IMR-90 (cell line): ENCODE measurements at regions not wholly inside any gene's neighbourhood (a gene's known extent, or its start where the extent isn't known, plus 50 kb on each side); places are given as distances from the start of the nearest gene placed in this dataset.

Experiments used
- ATAC-seq: fragments of 200-7000 bp; cut with Tn5 transposase; 2 replicates; pipeline ENCODE4 v1.9.1; 2020; ENCODE audit warnings: low read depth, mild to moderate bottlenecking, moderate library complexity
- BruUV-seq: library from RNA; stranded (reverse); fragments of 400-500 nt; replicated peaks from 2 replicates; lab custom pipeline; 2021; lab: Mats Ljungman, UMichigan
- CTCF ChIA-PET: fragments of 300-600 bp; formaldehyde crosslinking; extraction: SDS; loops from one replicate; lab custom pipeline; 2021; ENCODE audit warnings: antibody characterized with exemption; lab: Yijun Ruan, JAX
- POLR2A ChIA-PET: fragments of 300-600 bp; sonication (Branson Sonifier 250); formaldehyde crosslinking; loops from one replicate; lab custom pipeline; 2022; ENCODE audit warnings: antibody characterized with exemption; ENCODE audit not compliant: unreplicated experiment; lab: Charles Lee
- DNase-seq: peaks from one replicate; pipeline ENCODE4 v3.0.0; 2013
- H2AFZ ChIP-seq: replicated peaks from 2 replicates; pipeline ENCODE3; 2013; ENCODE audit warnings: low read length, mild to moderate bottlenecking; ENCODE audit not compliant: poor library complexity
- H2AK5ac ChIP-seq: 2 replicates; pipeline ENCODE4 v1.6.1; 2013; ENCODE audit warnings: low read depth, low read length, inconsistent platforms
- H2AK9ac ChIP-seq: replicated peaks from 2 replicates; pipeline ENCODE3; 2013; ENCODE audit warnings: mild to moderate bottlenecking, low read depth, low read length, moderate library complexity; ENCODE audit not compliant: poor library complexity
- H2BK120ac ChIP-seq: 2 replicates; pipeline ENCODE4 v1.6.1; 2013; ENCODE audit warnings: low read depth, low read length, inconsistent platforms
- H2BK15ac ChIP-seq: 3 replicates; pipeline ENCODE4 v1.6.1; 2013; ENCODE audit warnings: low read depth, low read length, inconsistent platforms
- H2BK20ac ChIP-seq: 2 replicates; pipeline ENCODE4 v1.6.1; 2013; ENCODE audit warnings: low read depth, mild to moderate bottlenecking, inconsistent platforms, low read length, moderate library complexity
- H2BK5ac ChIP-seq: 2 replicates; pipeline ENCODE4 v1.6.1; 2013; ENCODE audit warnings: mild to moderate bottlenecking, low read depth, low read length, inconsistent platforms; ENCODE audit not compliant: poor library complexity, severe bottlenecking
- H3K14ac ChIP-seq: replicated peaks from 2 replicates; pipeline ENCODE4 v1.6.1; 2013; ENCODE audit warnings: low read depth, low read length, inconsistent platforms
- H3K18ac ChIP-seq: 2 replicates; pipeline ENCODE4 v1.6.1; 2013; ENCODE audit warnings: low read depth, low read length, control low read depth
- H3K23ac ChIP-seq: 2 replicates; pipeline ENCODE4 v1.6.1; 2013; ENCODE audit warnings: low read depth, low read length, inconsistent platforms
- H3K27ac ChIP-seq: 2 replicates; pipeline ENCODE4 v1.5.1; 2013; ENCODE audit warnings: mild to moderate bottlenecking, control low read depth, low read length; ENCODE audit not compliant: insufficient read depth
- H3K27me3 ChIP-seq: 2 replicates; pipeline ENCODE4 v1.6.1; 2013; ENCODE audit warnings: low read length; ENCODE audit not compliant: control insufficient read depth, insufficient read depth
- H3K36me3 ChIP-seq: 2 replicates; pipeline ENCODE4 v1.6.1; 2013; ENCODE audit warnings: low read length, mixed read lengths; ENCODE audit not compliant: control insufficient read depth, insufficient read depth
- H3K4ac ChIP-seq: 2 replicates; pipeline ENCODE4 v1.6.1; 2013; ENCODE audit warnings: low read depth, low read length, inconsistent platforms
- H3K4me1 ChIP-seq: 2 replicates; pipeline ENCODE4 v1.6.1; 2013; ENCODE audit warnings: low read length, mixed read lengths; ENCODE audit not compliant: control insufficient read depth, insufficient read depth
- H3K4me2 ChIP-seq: 2 replicates; pipeline ENCODE4 v1.6.1; 2013; ENCODE audit warnings: low read depth, mild to moderate bottlenecking, control low read depth, low read length, moderate library complexity
- H3K4me3 ChIP-seq: 2 replicates; pipeline ENCODE4 v1.5.1; 2013; ENCODE audit warnings: low read depth, mild to moderate bottlenecking, control low read depth, low read length, moderate library complexity; ENCODE audit not compliant: insufficient read depth
- H3K56ac ChIP-seq: 2 replicates; pipeline ENCODE4 v1.6.1; 2013; ENCODE audit warnings: low read length, inconsistent platforms; ENCODE audit not compliant: insufficient read depth; ENCODE audit errors: extremely low read depth
- H3K79me1 ChIP-seq, 2 experiments: 2 replicates each; pipeline ENCODE4 v1.6.1; 2013; ENCODE audit warnings: low read length in 2 of 2, inconsistent platforms in 1 of 2, low read depth in 1 of 2
- H3K9ac ChIP-seq: 2 replicates; pipeline ENCODE4 v1.6.1; 2013; ENCODE audit warnings: low read depth, low read length, control low read depth
- H3K9me1 ChIP-seq: 2 replicates; pipeline ENCODE4 v1.6.1; 2013; ENCODE audit warnings: low read length, inconsistent platforms; ENCODE audit not compliant: insufficient read depth
- H3K9me3 ChIP-seq: 2 replicates; pipeline ENCODE4 v1.6.1; 2013; ENCODE audit warnings: low read length; ENCODE audit not compliant: control insufficient read depth, insufficient read depth
- H4K20me1 ChIP-seq: 2 replicates; pipeline ENCODE4 v1.6.1; 2013; ENCODE audit warnings: low read length, inconsistent platforms; ENCODE audit not compliant: insufficient read depth
- H4K5ac ChIP-seq: 2 replicates; pipeline ENCODE4 v1.6.1; 2013; ENCODE audit warnings: mild to moderate bottlenecking, low read depth, low read length, control low read depth
- H4K8ac ChIP-seq, 2 experiments: 2 replicates each; pipeline ENCODE4 v1.6.1; 2013; ENCODE audit warnings: low read depth in 2 of 2, low read length in 2 of 2, control low read depth in 1 of 2, inconsistent platforms in 1 of 2
- H4K91ac ChIP-seq: 2 replicates; pipeline ENCODE4 v1.6.1; 2013; ENCODE audit warnings: low read depth, low read length, inconsistent platforms; ENCODE audit not compliant: insufficient read depth
- BHLHE40 ChIP-seq: fragments of 150-350 bp; IDR thresholded peaks from 2 replicates; pipeline ENCODE4 v1.6.1; 2016; ENCODE audit warnings: mild to moderate bottlenecking, low read depth, low read length
- CEBPB ChIP-seq: IDR thresholded peaks from 2 replicates; pipeline ENCODE4 v1.6.1; 2012; ENCODE audit warnings: low read depth, low read length, improper control_type of control experiment
- CHD1 ChIP-seq: IDR thresholded peaks from 2 replicates; pipeline ENCODE4 v1.6.1; 2012; ENCODE audit warnings: low read depth, low read length, improper control_type of control experiment
- FOS ChIP-seq: fragments of 150-350 bp; IDR thresholded peaks from 2 replicates; pipeline ENCODE4 v1.6.1; 2016; ENCODE audit warnings: low read depth, low read length
- MAFK ChIP-seq: IDR thresholded peaks from 2 replicates; pipeline ENCODE4 v1.6.1; 2012; ENCODE audit warnings: low read depth, low read length, improper control_type of control experiment
- MAZ ChIP-seq: IDR thresholded peaks from 2 replicates; pipeline ENCODE4 v1.6.1; 2012; ENCODE audit warnings: low read depth, mild to moderate bottlenecking, low read length, improper control_type of control experiment, moderate library complexity, borderline replicate concordance
- MXI1 ChIP-seq: IDR thresholded peaks from 2 replicates; pipeline ENCODE4 v1.6.1; 2012; ENCODE audit warnings: low read depth, mild to moderate bottlenecking, low read length, moderate library complexity, borderline replicate concordance
- NFE2L2 ChIP-seq: fragments of 150-350 bp; IDR thresholded peaks from 2 replicates; pipeline ENCODE4 v1.6.1; 2016; ENCODE audit warnings: low read depth, mild to moderate bottlenecking, low read length
- POLR2A ChIP-seq: IDR thresholded peaks from 2 replicates; pipeline ENCODE4 v1.6.1; 2012; ENCODE audit warnings: mild to moderate bottlenecking, low read depth, low read length
- RAD21 ChIP-seq: IDR thresholded peaks from 2 replicates; pipeline ENCODE4 v1.6.1; 2012; ENCODE audit warnings: low read length, improper control_type of control experiment
- RCOR1 ChIP-seq: IDR thresholded peaks from 2 replicates; pipeline ENCODE4 v1.6.1; 2012; ENCODE audit warnings: mild to moderate bottlenecking, low read length, improper control_type of control experiment; ENCODE audit not compliant: insufficient replicate concordance
- RFX5 ChIP-seq: IDR thresholded peaks from 2 replicates; pipeline ENCODE4 v1.8.0; 2012; ENCODE audit warnings: low read depth, mild to moderate bottlenecking, low read length, moderate library complexity
- SMC3 ChIP-seq: fragments of 150-350 bp; IDR thresholded peaks from 2 replicates; pipeline ENCODE4 v1.6.1; 2016; ENCODE audit warnings: low read depth, mild to moderate bottlenecking, antibody characterized with exemption, low read length, moderate library complexity
- WGBS, 2 experiments: methylation state at CpG; one replicate each; pipeline versions ENCODE4 v1.1.5 to v1.1.7; 2013; ENCODE audit warnings: missing lambda C conversion rate in 2 of 2; ENCODE audit not compliant: insufficient read length in 1 of 2; ENCODE audit errors: extremely low coverage in 2 of 2; 5-methylcytosine and 5-hydroxymethylcytosine counted together
- dilution Hi-C: fragments of 300-500 bp; cut with HindIII; formaldehyde crosslinking; loops from one replicate; pipeline ENCODE4 v1.14.3; 2018; ENCODE audit warnings: low sequenced_read_pairs; ENCODE audit not compliant: unreplicated experiment
- in situ Hi-C: fragments of 300-500 bp; cut with MboI; formaldehyde crosslinking; loops from 3 replicates; pipeline ENCODE4 v1.14.3; 2019; ENCODE audit warnings: low sequenced_read_pairs, inconsistent platforms, mixed read lengths
- intact Hi-C: fragments of 100-400 bp; cut with micrococcal nuclease; formaldehyde crosslinking; loops from 2 replicates; pipeline ENCODE4 v1.10.0; 2022
- TF ChIP-seq, protein P1 (sequence below): fragments of 150-350 bp; IDR thresholded peaks from 2 replicates; pipeline ENCODE4 v1.6.1; 2017; ENCODE audit warnings: mild to moderate bottlenecking, antibody characterized with exemption, low read length, low read depth
- TF ChIP-seq, protein P2 (sequence below): fragments of 150-350 bp; IDR thresholded peaks from 2 replicates; pipeline ENCODE4 v1.6.1; 2016; ENCODE audit warnings: low read depth, mild to moderate bottlenecking, low read length, moderate library complexity, borderline replicate concordance
- TF ChIP-seq, protein P3 (sequence below): conservative IDR thresholded peaks from 2 replicates; pipeline ENCODE4 v1.5.1; 2012; ENCODE audit warnings: mild to moderate bottlenecking, low read depth, low read length, improper control_type of control experiment

DNA sequence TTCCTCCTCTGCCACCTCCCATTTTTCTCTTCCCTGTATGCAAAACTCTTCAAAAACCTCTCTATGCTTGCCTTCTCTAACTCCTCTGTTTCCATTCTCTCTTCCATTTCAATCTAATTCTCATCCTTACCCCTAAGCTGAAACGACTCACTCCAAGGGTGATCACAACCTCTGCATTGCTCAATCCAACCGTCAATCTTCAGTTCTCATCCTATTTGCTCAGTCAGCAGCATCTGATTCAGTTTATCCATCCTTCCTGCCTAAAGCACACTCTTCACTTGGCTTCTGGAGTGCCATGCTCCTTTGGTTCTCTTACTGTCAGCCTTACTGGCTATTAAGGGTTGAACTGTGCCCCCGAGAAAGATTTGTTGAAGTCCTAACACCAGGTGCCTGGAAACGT, 163.5 kb upstream of the NEBL start:
- Histone ChIP-seq H4K8ac (no peak overlapping the region), H2AK5ac (no peak overlapping the region), H2BK20ac (no peak overlapping the region), H3K27ac (no peak overlapping the region), H3K14ac (no peak overlapping the region), H3K9ac (no peak overlapping the region), H3K79me1 (no peaks in the 10 kb centered on the region), H3K18ac (no peak overlapping the region), H3K9me1 (no peaks in the 10 kb centered on the region), H3K36me3 (no peaks in the 10 kb centered on the region), H2AK9ac (no peak overlapping the region), H2BK120ac (no peak overlapping the region), H3K4me2 (no peak overlapping the region), H3K27me3 (no peaks in the 10 kb centered on the region), H2AFZ (no peak overlapping the region), H3K56ac (no peak overlapping the region), H2BK5ac (no peak overlapping the region), H3K4me1 (no peaks in the 10 kb centered on the region), H4K91ac (no peak overlapping the region), H2BK15ac (no peak overlapping the region), H4K20me1 (no peaks in the 10 kb centered on the region), H3K4ac (no peak overlapping the region), H3K23ac (no peak overlapping the region), H3K9me3 (peaks cover 2% of the 10 kb centered on the region; the same call in 1 of the 2 replicates), H4K5ac (no peak overlapping the region), H3K4me3 (no peak overlapping the region)
- ChIA-PET CTCF (no interaction called here), POLR2A (no interaction called here)
- ATAC-seq: no peak
- TF ChIP-seq CHD1: no peak
- TF ChIP-seq MAFK: no peak
- no peak for TF ChIP-seq MAZ
- TF ChIP-seq, protein P1, sequence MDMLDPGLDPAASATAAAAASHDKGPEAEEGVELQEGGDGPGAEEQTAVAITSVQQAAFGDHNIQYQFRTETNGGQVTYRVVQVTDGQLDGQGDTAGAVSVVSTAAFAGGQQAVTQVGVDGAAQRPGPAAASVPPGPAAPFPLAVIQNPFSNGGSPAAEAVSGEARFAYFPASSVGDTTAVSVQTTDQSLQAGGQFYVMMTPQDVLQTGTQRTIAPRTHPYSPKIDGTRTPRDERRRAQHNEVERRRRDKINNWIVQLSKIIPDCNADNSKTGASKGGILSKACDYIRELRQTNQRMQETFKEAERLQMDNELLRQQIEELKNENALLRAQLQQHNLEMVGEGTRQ: no peak
- no peak for TF ChIP-seq POLR2A
- TF ChIP-seq RCOR1: no peak
- no peak for TF ChIP-seq BHLHE40
- no peak for TF ChIP-seq MXI1
- no peak for TF ChIP-seq RFX5
- no peak for TF ChIP-seq NFE2L2
- TF ChIP-seq, protein P2, sequence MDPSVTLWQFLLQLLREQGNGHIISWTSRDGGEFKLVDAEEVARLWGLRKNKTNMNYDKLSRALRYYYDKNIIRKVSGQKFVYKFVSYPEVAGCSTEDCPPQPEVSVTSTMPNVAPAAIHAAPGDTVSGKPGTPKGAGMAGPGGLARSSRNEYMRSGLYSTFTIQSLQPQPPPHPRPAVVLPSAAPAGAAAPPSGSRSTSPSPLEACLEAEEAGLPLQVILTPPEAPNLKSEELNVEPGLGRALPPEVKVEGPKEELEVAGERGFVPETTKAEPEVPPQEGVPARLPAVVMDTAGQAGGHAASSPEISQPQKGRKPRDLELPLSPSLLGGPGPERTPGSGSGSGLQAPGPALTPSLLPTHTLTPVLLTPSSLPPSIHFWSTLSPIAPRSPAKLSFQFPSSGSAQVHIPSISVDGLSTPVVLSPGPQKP: no peak
- TF ChIP-seq, protein P3, sequence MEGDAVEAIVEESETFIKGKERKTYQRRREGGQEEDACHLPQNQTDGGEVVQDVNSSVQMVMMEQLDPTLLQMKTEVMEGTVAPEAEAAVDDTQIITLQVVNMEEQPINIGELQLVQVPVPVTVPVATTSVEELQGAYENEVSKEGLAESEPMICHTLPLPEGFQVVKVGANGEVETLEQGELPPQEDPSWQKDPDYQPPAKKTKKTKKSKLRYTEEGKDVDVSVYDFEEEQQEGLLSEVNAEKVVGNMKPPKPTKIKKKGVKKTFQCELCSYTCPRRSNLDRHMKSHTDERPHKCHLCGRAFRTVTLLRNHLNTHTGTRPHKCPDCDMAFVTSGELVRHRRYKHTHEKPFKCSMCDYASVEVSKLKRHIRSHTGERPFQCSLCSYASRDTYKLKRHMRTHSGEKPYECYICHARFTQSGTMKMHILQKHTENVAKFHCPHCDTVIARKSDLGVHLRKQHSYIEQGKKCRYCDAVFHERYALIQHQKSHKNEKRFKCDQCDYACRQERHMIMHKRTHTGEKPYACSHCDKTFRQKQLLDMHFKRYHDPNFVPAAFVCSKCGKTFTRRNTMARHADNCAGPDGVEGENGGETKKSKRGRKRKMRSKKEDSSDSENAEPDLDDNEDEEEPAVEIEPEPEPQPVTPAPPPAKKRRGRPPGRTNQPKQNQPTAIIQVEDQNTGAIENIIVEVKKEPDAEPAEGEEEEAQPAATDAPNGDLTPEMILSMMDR: no peak
- no peak for TF ChIP-seq FOS
- TF ChIP-seq RAD21: no peak
- TF ChIP-seq CEBPB: no peak
- TF ChIP-seq SMC3: no peak
- WGBS, 2 experiments: no CpG with 5 or more reads among the region's 4 CpGs
- dilution Hi-C loops: no loop called here
- intact Hi-C loops: no loop called here
- in situ Hi-C loops: no loop called here
- no peak for DNase-seq
- BruUV-seq: no TSS peak
